ENCODE measurements at regions not wholly inside any gene's neighbourhood (a gene's known extent, or its start where the extent isn't known, plus 50 kb on each side); places are given as distances from the start of the nearest gene placed in this dataset.
A peak's percentile ranks its signal among the peaks of the same experiment; 100 is the strongest.

DNA sequence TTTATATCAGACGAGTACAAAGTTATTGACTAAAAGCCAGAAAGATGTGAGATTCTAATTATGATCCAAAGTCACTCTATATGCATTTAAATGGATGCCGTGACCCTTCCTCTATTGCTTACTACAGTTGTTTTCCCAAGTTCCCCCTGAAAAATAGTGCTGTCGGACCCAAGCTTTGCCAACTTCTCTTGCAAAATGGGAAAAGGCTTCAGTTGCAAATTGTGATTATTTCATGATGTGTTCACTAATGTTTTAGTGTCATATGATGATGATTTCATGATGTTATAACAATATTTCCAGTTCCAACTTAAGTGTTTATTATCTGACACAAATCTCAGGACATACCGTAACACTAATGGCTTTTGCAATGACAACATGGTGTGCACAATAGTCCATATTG is 534.6 kb upstream of the ATP2B1 start:
- no peaks in the 10 kb centered on the region for H3K4me1 ChIP-seq (ENCODE audit: low read depth)
- DNase-seq: no peak
- intact Hi-C loops (cut with DNase I, micrococcal nuclease): no loop called here
- H3K9me3 ChIP-seq: no peaks in the 10 kb centered on the region
- TF ChIP-seq, protein P1, sequence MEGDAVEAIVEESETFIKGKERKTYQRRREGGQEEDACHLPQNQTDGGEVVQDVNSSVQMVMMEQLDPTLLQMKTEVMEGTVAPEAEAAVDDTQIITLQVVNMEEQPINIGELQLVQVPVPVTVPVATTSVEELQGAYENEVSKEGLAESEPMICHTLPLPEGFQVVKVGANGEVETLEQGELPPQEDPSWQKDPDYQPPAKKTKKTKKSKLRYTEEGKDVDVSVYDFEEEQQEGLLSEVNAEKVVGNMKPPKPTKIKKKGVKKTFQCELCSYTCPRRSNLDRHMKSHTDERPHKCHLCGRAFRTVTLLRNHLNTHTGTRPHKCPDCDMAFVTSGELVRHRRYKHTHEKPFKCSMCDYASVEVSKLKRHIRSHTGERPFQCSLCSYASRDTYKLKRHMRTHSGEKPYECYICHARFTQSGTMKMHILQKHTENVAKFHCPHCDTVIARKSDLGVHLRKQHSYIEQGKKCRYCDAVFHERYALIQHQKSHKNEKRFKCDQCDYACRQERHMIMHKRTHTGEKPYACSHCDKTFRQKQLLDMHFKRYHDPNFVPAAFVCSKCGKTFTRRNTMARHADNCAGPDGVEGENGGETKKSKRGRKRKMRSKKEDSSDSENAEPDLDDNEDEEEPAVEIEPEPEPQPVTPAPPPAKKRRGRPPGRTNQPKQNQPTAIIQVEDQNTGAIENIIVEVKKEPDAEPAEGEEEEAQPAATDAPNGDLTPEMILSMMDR (IDR thresholded peaks at IDR 0.05): no peak
- H3K36me3 ChIP-seq (ENCODE audit: low read depth): no peaks in the 10 kb centered on the region
- no peak for ATAC-seq
- H3K4me3 ChIP-seq: no peak overlapping the region

DNA sequence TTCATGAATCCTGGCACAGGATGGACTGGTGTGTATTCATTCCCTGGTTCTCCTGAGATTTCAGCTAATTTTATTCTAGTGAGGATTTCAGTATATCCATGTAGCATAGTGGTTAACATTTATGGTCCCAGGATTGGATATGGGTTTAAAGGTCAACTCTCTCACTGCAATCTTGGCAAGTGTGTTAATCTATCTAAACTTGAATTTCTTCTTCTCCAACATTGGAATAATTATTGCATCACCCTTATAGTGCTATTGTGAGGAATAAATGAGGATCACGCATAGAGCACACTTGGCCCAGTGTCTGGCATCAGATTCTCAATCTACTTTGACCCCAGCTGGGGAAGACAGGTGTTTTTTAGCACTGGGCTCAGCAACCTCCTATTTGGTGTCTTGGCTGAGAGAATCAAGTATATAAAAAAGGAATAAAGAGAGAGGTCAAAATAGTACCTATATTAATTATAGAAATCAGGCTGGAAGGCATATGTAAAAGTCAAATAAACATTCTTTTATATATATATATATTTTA is 531.2 kb upstream of the ATP2B1 start:
- intact Hi-C loops (cut with DNase I, micrococcal nuclease): no loop called here
- ATAC-seq (peak; percentile 90), DNase-seq (peak in 1 of 3 donors; percentile 5)
- Histone ChIP-seq H3K4me3 (no peak overlapping the region), H3K9me3 (no peaks in the 10 kb centered on the region), H3K36me3 (ENCODE audit: low read depth) (no peaks in the 10 kb centered on the region), H3K4me1 (ENCODE audit: low read depth) (no peaks in the 10 kb centered on the region)
- TF ChIP-seq, protein P1 (IDR thresholded peaks at IDR 0.05): no peak

DNA sequence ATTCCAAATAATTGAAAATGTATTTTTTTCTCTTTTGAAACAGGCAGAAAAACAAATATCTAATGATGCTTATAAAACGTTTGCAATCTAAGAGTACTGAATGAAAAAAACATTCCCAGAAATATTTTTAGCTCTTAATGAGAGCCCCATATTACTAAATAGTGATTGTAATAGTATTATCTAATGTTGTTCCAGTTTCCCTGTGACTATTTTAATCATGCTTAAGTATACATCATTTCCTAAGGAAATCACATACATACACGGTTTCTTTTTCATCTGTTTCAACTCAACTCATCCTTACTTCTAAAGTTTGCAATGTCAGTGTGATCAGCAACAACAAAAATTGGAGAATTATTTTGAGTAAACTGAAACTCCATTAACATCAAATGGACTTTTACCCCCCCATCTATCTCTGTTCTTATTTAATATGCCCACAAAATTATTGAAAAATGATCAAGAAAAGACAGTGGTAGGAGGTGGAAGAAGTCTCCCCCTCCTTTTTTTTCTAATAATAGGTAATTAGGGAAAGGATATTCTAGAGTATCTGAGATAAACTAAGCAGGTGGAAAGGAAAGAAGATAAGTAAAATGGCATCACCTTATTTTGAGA is 530.1 kb upstream of the ATP2B1 start:
- ATAC-seq: no peak

DNA sequence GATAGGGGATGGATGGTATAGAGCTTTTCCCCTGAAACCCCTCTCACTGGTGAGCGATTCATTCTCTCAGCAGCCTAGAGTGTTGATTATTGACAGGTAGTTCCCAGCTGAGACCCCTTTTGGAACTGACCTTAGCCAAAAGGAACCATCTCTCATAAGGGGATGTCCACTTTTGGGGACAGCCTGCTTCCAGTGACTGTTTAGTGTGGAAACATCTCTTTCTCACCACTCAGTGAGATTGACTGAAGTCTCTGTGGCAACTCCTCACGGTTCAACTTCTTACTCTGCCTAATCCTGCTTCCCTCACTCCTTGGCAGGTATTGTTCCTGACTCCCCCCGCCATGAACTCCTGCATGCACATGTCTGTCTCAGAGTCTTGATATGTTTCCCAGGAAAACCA is 529.2 kb upstream of the ATP2B1 start:
- ATAC-seq (no peak), DNase-seq (no peak)
- Histone ChIP-seq H3K36me3 (ENCODE audit: low read depth) (no peaks in the 10 kb centered on the region), H3K4me3 (no peak overlapping the region), H3K4me1 (ENCODE audit: low read depth) (no peaks in the 10 kb centered on the region), H3K9me3 (no peaks in the 10 kb centered on the region)
- intact Hi-C loops (cut with DNase I, micrococcal nuclease): no loop called here
- TF ChIP-seq, protein P1 (IDR thresholded peaks at IDR 0.05): no peak

More for the DNA sequence above, 530.1 kb upstream of the ATP2B1 start:
- Histone ChIP-seq H3K4me1 (ENCODE audit: low read depth) (no peaks in the 10 kb centered on the region), H3K36me3 (ENCODE audit: low read depth) (no peaks in the 10 kb centered on the region), H3K4me3 (no peak overlapping the region), H3K9me3 (no peaks in the 10 kb centered on the region)
- intact Hi-C loops (cut with DNase I, micrococcal nuclease): no loop called here
- DNase-seq: no peak
- TF ChIP-seq, protein P1 (IDR thresholded peaks at IDR 0.05): no peak

DNA sequence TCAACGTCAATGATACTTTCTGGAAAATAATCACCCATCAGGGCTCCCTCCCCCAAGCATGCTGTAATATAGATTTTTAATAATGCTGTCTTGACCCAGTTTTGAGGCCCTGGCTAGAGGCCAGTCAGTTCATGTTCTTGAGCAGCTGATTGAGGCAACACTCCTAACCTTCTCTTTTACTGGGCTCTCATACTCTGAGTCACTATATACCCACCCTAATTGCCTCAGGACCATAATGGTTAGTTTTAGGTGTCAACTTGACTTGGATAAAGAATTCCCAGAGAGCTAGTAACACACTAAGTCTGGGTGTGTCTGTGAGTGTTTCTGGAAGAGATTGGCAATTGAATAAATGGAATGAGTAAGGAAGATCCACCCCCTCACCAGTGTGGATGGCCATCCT is 527.0 kb upstream of the ATP2B1 start:
- intact Hi-C loops (cut with DNase I, micrococcal nuclease): no loop called here
- DNase-seq: no peak
- Histone ChIP-seq H3K9me3 (no peaks in the 10 kb centered on the region), H3K36me3 (ENCODE audit: low read depth) (no peaks in the 10 kb centered on the region), H3K4me1 (ENCODE audit: low read depth) (no peaks in the 10 kb centered on the region), H3K4me3 (no peak overlapping the region)
- TF ChIP-seq, protein P1 (IDR thresholded peaks at IDR 0.05): no peak
- ATAC-seq: peak; percentile 44

All from mucosa of descending colon (tissue), 3 donors.